SK-N-SH treated with all-trans-retinoic acid at 6 μM for 48 hours (cell line): ENCODE measurements at regions not wholly inside any gene's neighbourhood (a gene's known extent, or its start where the extent isn't known, plus 50 kb on each side); places are given as distances from the start of the nearest gene placed in this dataset.

ENCODE experiments used
- ATAC-seq: fragments of 200-7000 bp; cut with Tn5 transposase; 3 replicates; pipeline ENCODE4 v1.9.1; 2020; ENCODE audit warnings: mild to moderate bottlenecking, moderate library complexity
- ARNTL ChIP-seq: fragments of 450-650 bp; formaldehyde crosslinking; IDR thresholded peaks from 2 replicates; pipeline ENCODE4 v1.5.0; 2020; ENCODE audit warnings: low read depth, mild to moderate bottlenecking, moderate library complexity, borderline replicate concordance
- BACH2 ChIP-seq: fragments of 250-450 bp; sonication (Bioruptor Pico); IDR thresholded peaks from 2 replicates; pipeline ENCODE4 v1.9.0; 2021; ENCODE audit warnings: mild to moderate bottlenecking, borderline replicate concordance
- CREB5 ChIP-seq: fragments of 250-450 bp; sonication (Bioruptor Pico); IDR thresholded peaks from 2 replicates; pipeline ENCODE4 v1.5.1; 2020; ENCODE audit warnings: low read depth, mild to moderate bottlenecking, moderate library complexity
- CSDC2 ChIP-seq: fragments of 250-450 bp; sonication (Bioruptor Pico); IDR thresholded peaks from 2 replicates; pipeline ENCODE4 v1.5.0; 2020; ENCODE audit warnings: mild to moderate bottlenecking, moderate library complexity
- ESRRG ChIP-seq: fragments of 250-450 bp; sonication (Bioruptor Pico); IDR thresholded peaks from 2 replicates; pipeline ENCODE4 v1.6.1; 2021; ENCODE audit warnings: mild to moderate bottlenecking
- GLIS3 ChIP-seq: fragments of 250-450 bp; sonication (Bioruptor Pico); IDR thresholded peaks from 2 replicates; pipeline ENCODE4 v1.5.0; 2020; ENCODE audit warnings: mild to moderate bottlenecking, moderate library complexity
- ISL1 ChIP-seq: fragments of 250-450 bp; sonication (Bioruptor Pico); IDR thresholded peaks from 2 replicates; pipeline ENCODE4 v2.1.2; 2022; ENCODE audit warnings: mild to moderate bottlenecking, moderate library complexity
- OSR1 ChIP-seq: fragments of 250-450 bp; sonication (Bioruptor Pico); IDR thresholded peaks from 2 replicates; pipeline ENCODE4 v1.8.0; 2022; ENCODE audit warnings: moderate library complexity, mild to moderate bottlenecking, inconsistent platforms
- PPARA ChIP-seq: fragments of 250-450 bp; sonication (Bioruptor Pico); IDR thresholded peaks from 2 replicates; pipeline ENCODE4 v1.5.0; 2020; ENCODE audit warnings: mild to moderate bottlenecking, borderline replicate concordance
- TCF4 ChIP-seq: fragments of 250-450 bp; sonication (Bioruptor Pico); IDR thresholded peaks from 2 replicates; pipeline ENCODE4 v1.8.0; 2021; ENCODE audit warnings: mild to moderate bottlenecking, moderate library complexity, borderline replicate concordance
- TOX ChIP-seq: fragments of 250-450 bp; sonication (Bioruptor Pico); IDR thresholded peaks from 2 replicates; pipeline ENCODE4 v1.8.0; 2021; ENCODE audit warnings: mild to moderate bottlenecking, moderate library complexity, borderline replicate concordance
- ZFP3 ChIP-seq: fragments of 250-450 bp; sonication (Bioruptor Pico); IDR thresholded peaks from 2 replicates; pipeline ENCODE4 v1.5.0; 2020; ENCODE audit warnings: mild to moderate bottlenecking, moderate library complexity
- ZFP30 ChIP-seq: fragments of 450-650 bp; formaldehyde crosslinking; IDR thresholded peaks from 2 replicates; pipeline ENCODE4 v1.5.0; 2022; ENCODE audit warnings: mild to moderate bottlenecking, moderate library complexity
- ZNF565 ChIP-seq: fragments of 450-650 bp; formaldehyde crosslinking; conservative IDR thresholded peaks from 2 replicates; pipeline ENCODE4 v1.5.0; 2020; ENCODE audit warnings: low read depth, mild to moderate bottlenecking, moderate library complexity
- ZNF8 ChIP-seq: fragments of 450-650 bp; formaldehyde crosslinking; IDR thresholded peaks from 2 replicates; pipeline ENCODE4 v1.5.0; 2020; ENCODE audit warnings: mild to moderate bottlenecking, moderate library complexity
- TF ChIP-seq, protein P1 (sequence below): fragments of 250-450 bp; sonication (Bioruptor Pico); IDR thresholded peaks from 2 replicates; pipeline ENCODE4 v1.5.1; 2021; ENCODE audit warnings: mild to moderate bottlenecking, moderate library complexity
- TF ChIP-seq, protein P2 (sequence below): fragments of 250-450 bp; sonication (Bioruptor Pico); IDR thresholded peaks from 2 replicates; pipeline ENCODE4 v1.8.0; 2021; ENCODE audit warnings: low read depth, mild to moderate bottlenecking, moderate library complexity, borderline replicate concordance
- TF ChIP-seq, protein P3 (sequence below): fragments of 250-450 bp; sonication (Bioruptor Pico); IDR thresholded peaks from 2 replicates; pipeline ENCODE4 v1.8.0; 2020; ENCODE audit warnings: mild to moderate bottlenecking, moderate library complexity, borderline replicate concordance

DNA sequence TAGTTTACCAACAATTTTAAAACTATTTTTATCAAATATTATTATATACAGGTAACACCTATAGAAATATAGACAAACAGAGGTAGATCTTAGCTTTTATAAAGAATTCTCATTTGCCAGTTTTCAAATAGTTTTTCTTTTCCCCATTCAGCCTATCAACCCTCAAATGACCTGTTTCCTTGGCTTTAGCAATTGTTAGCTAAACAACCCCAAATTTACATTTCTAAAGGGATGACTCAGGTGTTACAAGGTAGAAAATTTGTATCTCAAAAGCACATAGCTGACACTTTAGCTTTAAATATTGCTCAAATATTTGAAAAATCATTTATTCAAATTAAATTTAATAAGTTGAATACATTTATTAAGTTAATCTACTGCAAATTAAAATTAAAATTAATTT, 1207.2 kb downstream of the SLITRK1 start:
- TF ChIP-seq ESRRG (CRISPR knock-in tag) (no peak), PPARA (CRISPR knock-in tag) (no peak), ISL1 (CRISPR knock-in tag) (no peak), CREB5 (no peak), ARNTL (CRISPR knock-in tag) (no peak), ZNF8 (no peak), TCF4 (no peak), ZFP30 (CRISPR knock-in tag) (no peak), GLIS3 (no peak), CSDC2 (CRISPR knock-in tag) (no peak), BACH2 (CRISPR knock-in tag) (no peak), TOX (no peak), ZFP3 (no peak), OSR1 (CRISPR knock-in tag) (no peak)
- TF ChIP-seq, protein P1, sequence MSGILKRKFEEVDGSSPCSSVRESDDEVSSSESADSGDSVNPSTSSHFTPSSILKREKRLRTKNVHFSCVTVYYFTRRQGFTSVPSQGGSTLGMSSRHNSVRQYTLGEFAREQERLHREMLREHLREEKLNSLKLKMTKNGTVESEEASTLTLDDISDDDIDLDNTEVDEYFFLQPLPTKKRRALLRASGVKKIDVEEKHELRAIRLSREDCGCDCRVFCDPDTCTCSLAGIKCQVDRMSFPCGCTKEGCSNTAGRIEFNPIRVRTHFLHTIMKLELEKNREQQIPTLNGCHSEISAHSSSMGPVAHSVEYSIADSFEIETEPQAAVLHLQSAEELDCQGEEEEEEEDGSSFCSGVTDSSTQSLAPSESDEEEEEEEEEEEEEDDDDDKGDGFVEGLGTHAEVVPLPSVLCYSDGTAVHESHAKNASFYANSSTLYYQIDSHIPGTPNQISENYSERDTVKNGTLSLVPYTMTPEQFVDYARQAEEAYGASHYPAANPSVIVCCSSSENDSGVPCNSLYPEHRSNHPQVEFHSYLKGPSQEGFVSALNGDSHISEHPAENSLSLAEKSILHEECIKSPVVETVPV (CRISPR knock-in tag), result no peak
- TF ChIP-seq, protein P2, sequence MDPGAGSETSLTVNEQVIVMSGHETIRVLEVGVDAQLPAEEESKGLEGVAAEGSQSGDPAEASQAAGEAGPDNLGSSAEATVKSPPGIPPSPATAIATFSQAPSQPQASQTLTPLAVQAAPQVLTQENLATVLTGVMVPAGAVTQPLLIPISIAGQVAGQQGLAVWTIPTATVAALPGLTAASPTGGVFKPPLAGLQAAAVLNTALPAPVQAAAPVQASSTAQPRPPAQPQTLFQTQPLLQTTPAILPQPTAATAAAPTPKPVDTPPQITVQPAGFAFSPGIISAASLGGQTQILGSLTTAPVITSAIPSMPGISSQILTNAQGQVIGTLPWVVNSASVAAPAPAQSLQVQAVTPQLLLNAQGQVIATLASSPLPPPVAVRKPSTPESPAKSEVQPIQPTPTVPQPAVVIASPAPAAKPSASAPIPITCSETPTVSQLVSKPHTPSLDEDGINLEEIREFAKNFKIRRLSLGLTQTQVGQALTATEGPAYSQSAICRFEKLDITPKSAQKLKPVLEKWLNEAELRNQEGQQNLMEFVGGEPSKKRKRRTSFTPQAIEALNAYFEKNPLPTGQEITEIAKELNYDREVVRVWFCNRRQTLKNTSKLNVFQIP (CRISPR knock-in tag), result no peak
- TF ChIP-seq, protein P3, sequence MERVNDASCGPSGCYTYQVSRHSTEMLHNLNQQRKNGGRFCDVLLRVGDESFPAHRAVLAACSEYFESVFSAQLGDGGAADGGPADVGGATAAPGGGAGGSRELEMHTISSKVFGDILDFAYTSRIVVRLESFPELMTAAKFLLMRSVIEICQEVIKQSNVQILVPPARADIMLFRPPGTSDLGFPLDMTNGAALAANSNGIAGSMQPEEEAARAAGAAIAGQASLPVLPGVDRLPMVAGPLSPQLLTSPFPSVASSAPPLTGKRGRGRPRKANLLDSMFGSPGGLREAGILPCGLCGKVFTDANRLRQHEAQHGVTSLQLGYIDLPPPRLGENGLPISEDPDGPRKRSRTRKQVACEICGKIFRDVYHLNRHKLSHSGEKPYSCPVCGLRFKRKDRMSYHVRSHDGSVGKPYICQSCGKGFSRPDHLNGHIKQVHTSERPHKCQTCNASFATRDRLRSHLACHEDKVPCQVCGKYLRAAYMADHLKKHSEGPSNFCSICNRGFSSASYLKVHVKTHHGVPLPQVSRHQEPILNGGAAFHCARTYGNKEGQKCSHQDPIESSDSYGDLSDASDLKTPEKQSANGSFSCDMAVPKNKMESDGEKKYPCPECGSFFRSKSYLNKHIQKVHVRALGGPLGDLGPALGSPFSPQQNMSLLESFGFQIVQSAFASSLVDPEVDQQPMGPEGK (CRISPR knock-in tag), result no peak
- no peak for ATAC-seq

GRCh38 chr13:82674546-82674945, 1207.7 kb downstream of the SLITRK1 start:
- TF ChIP-seq ZFP30 (CRISPR knock-in tag) (no peak), CREB5 (no peak), BACH2 (CRISPR knock-in tag) (no peak), TCF4 (no peak), CSDC2 (CRISPR knock-in tag) (no peak)
- TF ChIP-seq, protein P3 (CRISPR knock-in tag), result no peak
- TF ChIP-seq, protein P1 (CRISPR knock-in tag), result no peak
- TF ChIP-seq, all 23 proteins: peak for 0
- ATAC-seq, result no peak

- no peak for ATAC-seq
- TF ChIP-seq, protein P1 (CRISPR knock-in tag), result no peak
- TF ChIP-seq ESRRG (CRISPR knock-in tag) (no peak), TCF4 (no peak), ZFP3 (no peak), ZNF8 (no peak), OSR1 (CRISPR knock-in tag) (no peak), ZNF565 (no peak)
Observed at GRCh38 chr13:82672248-82672647, 1210.0 kb downstream of the SLITRK1 start.
